ENCODE measurements at regions not wholly inside any gene's neighbourhood (a gene's known extent, or its start where the extent isn't known, plus 50 kb on each side); places are given as distances from the start of the nearest gene placed in this dataset.

GRCh38 chr1:143660354-143660941, 311.3 kb downstream of the FAM72C start (continued):
- TF ChIP-seq ASH2L (IDR thresholded peaks at IDR 0.05; ENCODE audit: low read length) (no peak), BACH1 (IDR thresholded peaks at IDR 0.05; ENCODE audit: low read length) (no peak)
